Panc1 (cell line): ENCODE measurements at regions not wholly inside any gene's neighbourhood (a gene's known extent, or its start where the extent isn't known, plus 50 kb on each side); places are given as distances from the start of the nearest gene placed in this dataset.

Experiments used
- ATAC-seq: fragments of 200-7000 bp; cut with Tn5 transposase; 2 replicates; pipeline ENCODE4 v1.9.1; 2020; ENCODE audit warnings: mild to moderate bottlenecking, moderate library complexity
- BruUV-seq: library from RNA; stranded (reverse); fragments of 400-500 nt; replicated peaks from 2 replicates; lab custom pipeline; 2021; lab: Mats Ljungman, UMichigan
- CTCF ChIA-PET: fragments of 300-600 bp; sonication (Branson Sonifier 250); formaldehyde crosslinking; loops from one replicate; lab custom pipeline; 2022; ENCODE audit warnings: antibody characterized with exemption; lab: Charles Lee
- POLR2A ChIA-PET: fragments of 300-600 bp; sonication (Branson Sonifier 250); formaldehyde crosslinking; loops from one replicate; lab custom pipeline; 2022; ENCODE audit warnings: antibody characterized with exemption; lab: Charles Lee
- DNase-seq: peaks from one replicate; pipeline ENCODE4 v3.0.0-alpha.2; 2010; ENCODE audit warnings: low read depth, low spot score
- H3K27ac ChIP-seq: 2 replicates; pipeline ENCODE4 v1.5.1; 2011; ENCODE audit warnings: mild to moderate bottlenecking, low read length, inconsistent platforms
- H3K27me3 ChIP-seq: fragments of 200-500 bp; sonication (Bioruptor generic); 2 replicates; pipeline ENCODE4 v1.6.0; 2014; ENCODE audit warnings: low read length, inconsistent platforms; ENCODE audit not compliant: control insufficient read depth, insufficient read depth
- H3K36me3 ChIP-seq: fragments of 200-500 bp; sonication (Bioruptor generic); 2 replicates; pipeline ENCODE4 v1.5.1; 2014; ENCODE audit warnings: inconsistent platforms, mild to moderate bottlenecking, low read length, moderate library complexity; ENCODE audit not compliant: control insufficient read depth, insufficient read depth
- H3K4me1 ChIP-seq: 2 replicates; pipeline ENCODE4 v1.5.1; 2011; ENCODE audit warnings: inconsistent platforms, mild to moderate bottlenecking, low read length, moderate library complexity; ENCODE audit not compliant: control insufficient read depth, insufficient read depth
- H3K4me3 ChIP-seq, 2 experiments: 2 replicates each; pipeline ENCODE4 v1.5.1; 2011 to 2012; ENCODE audit warnings: low read depth in 2 of 2, low read length in 2 of 2, mild to moderate bottlenecking in 2 of 2, inconsistent platforms in 1 of 2, moderate library complexity in 1 of 2
- H3K9me3 ChIP-seq: fragments of 200-500 bp; sonication (Bioruptor generic); 2 replicates; pipeline ENCODE4 v1.5.1; 2014; ENCODE audit warnings: low read depth, mild to moderate bottlenecking, inconsistent platforms, low read length, moderate library complexity; ENCODE audit not compliant: control insufficient read depth, insufficient read depth
- POLR2AphosphoS5 ChIP-seq: IDR thresholded peaks from 2 replicates; pipeline ENCODE4 v1.6.1; 2012; ENCODE audit warnings: mild to moderate bottlenecking, low read depth, low read length, moderate library complexity
- SIN3A ChIP-seq: IDR thresholded peaks from 2 replicates; pipeline ENCODE4 v1.6.1; 2012; ENCODE audit warnings: low read depth, mild to moderate bottlenecking, low read length, moderate library complexity, borderline replicate concordance; ENCODE audit not compliant: insufficient read depth
- TCF7L2 ChIP-seq: IDR thresholded peaks from 2 replicates; pipeline ENCODE4 v1.6.1; 2011; ENCODE audit warnings: mild to moderate bottlenecking, low read depth, low read length, inconsistent platforms
- in situ Hi-C: cut with HindIII; loops from 2 replicates; pipeline ENCODE4 v1.10.0; 2016; ENCODE audit warnings: low sequenced_read_pairs, low pct_unique_long_range_greater_than_20kb
- intact Hi-C: fragments of 100-400 bp; cut with micrococcal nuclease; formaldehyde crosslinking; loops from one replicate; pipeline ENCODE4 v1.10.0; 2022; ENCODE audit not compliant: unreplicated experiment
- TF ChIP-seq, protein P1 (sequence below), 2 experiments: IDR thresholded peaks; 2 replicates each; pipeline ENCODE4 v1.6.1; 2011 to 2012; ENCODE audit warnings: low read depth in 2 of 2, control low read depth in 1 of 2, low read length in 1 of 2, mild to moderate bottlenecking in 1 of 2, moderate library complexity in 1 of 2; ENCODE audit not compliant: insufficient read depth in 1 of 2
- TF ChIP-seq, protein P2 (sequence below): fragments of 450-650 bp; IDR thresholded peaks from 2 replicates; pipeline ENCODE4 v1.5.1; 2017; ENCODE audit warnings: mild to moderate bottlenecking

DNA sequence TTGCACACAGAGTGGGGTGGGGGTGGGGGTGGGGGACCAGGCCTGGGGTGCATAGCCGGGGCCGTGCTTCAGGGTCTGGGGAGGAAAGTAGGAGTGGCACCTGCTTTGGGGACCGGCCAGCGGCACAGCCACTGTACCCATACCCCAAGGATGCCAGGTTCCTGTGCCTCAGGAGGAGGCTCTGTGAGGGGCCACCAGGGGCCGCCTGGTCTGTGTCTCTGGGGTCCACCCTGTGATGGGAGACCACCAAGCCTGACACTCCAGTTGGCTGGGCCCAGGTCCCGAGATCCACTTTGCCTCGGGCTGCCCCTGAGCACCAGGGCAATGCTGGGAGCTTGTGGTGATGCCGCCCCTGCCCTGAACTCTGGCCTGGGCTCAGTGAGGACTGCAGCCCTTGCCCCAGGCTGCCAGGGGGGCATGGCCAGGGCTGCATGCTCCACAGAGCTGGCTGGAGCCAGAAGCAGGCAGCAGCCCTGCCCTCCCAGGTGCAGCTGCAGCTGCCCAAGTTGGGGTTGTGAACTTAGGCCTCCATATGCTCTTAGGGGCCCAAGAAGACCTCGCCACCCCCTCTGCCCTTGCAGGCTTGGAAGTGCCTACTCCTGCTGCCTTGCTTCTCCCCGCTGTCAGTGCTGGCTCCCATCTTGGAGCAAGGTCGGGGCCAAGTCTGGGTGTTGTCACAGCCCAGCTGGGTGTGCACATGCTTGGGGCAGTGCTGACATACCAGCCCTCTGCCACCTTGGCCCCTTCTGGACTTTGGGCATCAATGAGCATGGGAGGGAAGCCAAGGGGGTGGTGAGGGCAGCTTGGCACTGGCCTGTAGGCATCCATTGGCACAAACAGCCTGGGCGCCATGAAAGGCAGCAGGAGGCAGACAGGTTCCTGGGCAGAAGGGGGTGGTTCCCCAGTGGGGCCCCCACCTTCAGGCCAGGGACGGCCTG, 123.3 kb upstream of the THY1 start:
- Histone ChIP-seq H3K4me1 (no peaks in the 10 kb centered on the region), H3K27me3 (no peaks in the 10 kb centered on the region), H3K9me3 (no peaks in the 10 kb centered on the region), H3K27ac (no peak overlapping the region), H3K36me3 (no peaks in the 10 kb centered on the region), H3K4me3 (no peak overlapping the region)
- ChIA-PET POLR2A (no interaction called here), CTCF (no interaction called here)
- BruUV-seq = no TSS peak
- DNase-seq = no peak
- intact Hi-C loops = no loop called here
- ATAC-seq = no peak
- no peak for TF ChIP-seq SIN3A
- no peak for TF ChIP-seq POLR2AphosphoS5
- TF ChIP-seq, protein P1, sequence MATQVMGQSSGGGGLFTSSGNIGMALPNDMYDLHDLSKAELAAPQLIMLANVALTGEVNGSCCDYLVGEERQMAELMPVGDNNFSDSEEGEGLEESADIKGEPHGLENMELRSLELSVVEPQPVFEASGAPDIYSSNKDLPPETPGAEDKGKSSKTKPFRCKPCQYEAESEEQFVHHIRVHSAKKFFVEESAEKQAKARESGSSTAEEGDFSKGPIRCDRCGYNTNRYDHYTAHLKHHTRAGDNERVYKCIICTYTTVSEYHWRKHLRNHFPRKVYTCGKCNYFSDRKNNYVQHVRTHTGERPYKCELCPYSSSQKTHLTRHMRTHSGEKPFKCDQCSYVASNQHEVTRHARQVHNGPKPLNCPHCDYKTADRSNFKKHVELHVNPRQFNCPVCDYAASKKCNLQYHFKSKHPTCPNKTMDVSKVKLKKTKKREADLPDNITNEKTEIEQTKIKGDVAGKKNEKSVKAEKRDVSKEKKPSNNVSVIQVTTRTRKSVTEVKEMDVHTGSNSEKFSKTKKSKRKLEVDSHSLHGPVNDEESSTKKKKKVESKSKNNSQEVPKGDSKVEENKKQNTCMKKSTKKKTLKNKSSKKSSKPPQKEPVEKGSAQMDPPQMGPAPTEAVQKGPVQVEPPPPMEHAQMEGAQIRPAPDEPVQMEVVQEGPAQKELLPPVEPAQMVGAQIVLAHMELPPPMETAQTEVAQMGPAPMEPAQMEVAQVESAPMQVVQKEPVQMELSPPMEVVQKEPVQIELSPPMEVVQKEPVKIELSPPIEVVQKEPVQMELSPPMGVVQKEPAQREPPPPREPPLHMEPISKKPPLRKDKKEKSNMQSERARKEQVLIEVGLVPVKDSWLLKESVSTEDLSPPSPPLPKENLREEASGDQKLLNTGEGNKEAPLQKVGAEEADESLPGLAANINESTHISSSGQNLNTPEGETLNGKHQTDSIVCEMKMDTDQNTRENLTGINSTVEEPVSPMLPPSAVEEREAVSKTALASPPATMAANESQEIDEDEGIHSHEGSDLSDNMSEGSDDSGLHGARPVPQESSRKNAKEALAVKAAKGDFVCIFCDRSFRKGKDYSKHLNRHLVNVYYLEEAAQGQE (IDR thresholded peaks at IDR 0.05; ENCODE audit: insufficient read depth in 1 of 2, low read depth in 2 of 2, low read length in 1 of 2) = no peak
- TF ChIP-seq, protein P2, sequence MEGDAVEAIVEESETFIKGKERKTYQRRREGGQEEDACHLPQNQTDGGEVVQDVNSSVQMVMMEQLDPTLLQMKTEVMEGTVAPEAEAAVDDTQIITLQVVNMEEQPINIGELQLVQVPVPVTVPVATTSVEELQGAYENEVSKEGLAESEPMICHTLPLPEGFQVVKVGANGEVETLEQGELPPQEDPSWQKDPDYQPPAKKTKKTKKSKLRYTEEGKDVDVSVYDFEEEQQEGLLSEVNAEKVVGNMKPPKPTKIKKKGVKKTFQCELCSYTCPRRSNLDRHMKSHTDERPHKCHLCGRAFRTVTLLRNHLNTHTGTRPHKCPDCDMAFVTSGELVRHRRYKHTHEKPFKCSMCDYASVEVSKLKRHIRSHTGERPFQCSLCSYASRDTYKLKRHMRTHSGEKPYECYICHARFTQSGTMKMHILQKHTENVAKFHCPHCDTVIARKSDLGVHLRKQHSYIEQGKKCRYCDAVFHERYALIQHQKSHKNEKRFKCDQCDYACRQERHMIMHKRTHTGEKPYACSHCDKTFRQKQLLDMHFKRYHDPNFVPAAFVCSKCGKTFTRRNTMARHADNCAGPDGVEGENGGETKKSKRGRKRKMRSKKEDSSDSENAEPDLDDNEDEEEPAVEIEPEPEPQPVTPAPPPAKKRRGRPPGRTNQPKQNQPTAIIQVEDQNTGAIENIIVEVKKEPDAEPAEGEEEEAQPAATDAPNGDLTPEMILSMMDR = no peak
- in situ Hi-C loops = no loop called here

DNA sequence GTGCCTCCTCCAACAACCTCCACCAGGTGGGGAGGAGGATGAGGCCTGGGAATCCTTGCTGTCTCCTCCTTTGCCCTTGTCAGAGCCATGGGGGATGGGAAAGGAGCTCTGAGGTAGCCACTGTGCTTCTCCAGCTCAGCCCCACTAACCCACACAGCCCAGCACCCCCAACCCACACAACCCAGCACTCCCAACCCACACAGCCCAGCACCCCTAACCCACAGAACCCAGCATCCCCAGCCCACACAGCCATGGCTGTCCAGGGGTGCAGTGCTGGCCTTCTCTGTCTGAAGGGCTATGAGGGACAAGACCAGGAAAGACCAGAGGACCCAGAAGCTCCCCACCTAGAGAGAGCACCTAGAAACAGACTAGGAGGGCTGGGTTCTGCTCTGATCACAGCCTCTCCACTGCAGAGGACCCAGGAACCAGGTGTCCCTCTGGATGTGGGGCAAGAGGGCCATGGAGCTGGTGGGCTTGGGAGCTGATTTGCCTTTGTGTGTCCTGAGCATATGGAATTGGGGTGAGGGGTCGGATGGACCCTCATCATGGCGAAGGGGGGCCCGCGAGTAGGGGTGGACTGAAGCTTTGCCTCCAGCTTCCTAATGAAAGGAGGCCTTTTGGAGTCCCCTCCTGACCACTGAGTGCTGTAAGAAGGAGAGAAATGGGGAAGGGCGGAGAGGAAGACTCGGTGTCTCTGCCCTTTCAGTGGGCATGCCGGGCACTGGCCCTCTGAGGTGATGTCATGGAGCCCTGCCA, 117.6 kb upstream of the THY1 start:
- Histone ChIP-seq H3K27ac (no peak overlapping the region), H3K9me3 (no peaks in the 10 kb centered on the region), H3K4me1 (no peaks in the 10 kb centered on the region), H3K36me3 (no peaks in the 10 kb centered on the region), H3K27me3 (no peaks in the 10 kb centered on the region), H3K4me3 (no peak overlapping the region)
- TF ChIP-seq, protein P2 = no peak
- TF ChIP-seq POLR2AphosphoS5 = no peak
- TF ChIP-seq, protein P1 (IDR thresholded peaks at IDR 0.05; ENCODE audit: insufficient read depth in 1 of 2, low read depth in 2 of 2, low read length in 1 of 2) = no peak
- no peak for TF ChIP-seq SIN3A
- TF ChIP-seq TCF7L2 = no peak
- ChIA-PET POLR2A (no interaction called here), CTCF (no interaction called here)
- no peak for DNase-seq
- intact Hi-C loops (no loop called here), in situ Hi-C loops (no loop called here)
- no peak for ATAC-seq
- no TSS peak for BruUV-seq
